Brain microvascular endothelial cell (primary cell): ENCODE measurements at regions not wholly inside any gene's neighbourhood (a gene's known extent, or its start where the extent isn't known, plus 50 kb on each side); places are given as distances from the start of the nearest gene placed in this dataset.
"Not testable (repeated sequence)": the region's sequence is repeated elsewhere in the genome, so short reads cannot be mapped to it uniquely, and the experiment has no call there.

Experiments
- DNase-seq: peaks from one replicate; pipeline ENCODE4 v3.0.0-alpha.2; 2020
- H3K27ac ChIP-seq: fragments of 250-450 bp; sonication (Bioruptor Pico); 2 replicates; pipeline ENCODE4 v1.5.1; 2020; ENCODE audit warnings: mild to moderate bottlenecking, moderate library complexity
- H3K27me3 ChIP-seq: fragments of 250-450 bp; sonication (Bioruptor Pico); replicated peaks from 2 replicates; pipeline ENCODE4 v1.5.1; 2020; ENCODE audit warnings: mild to moderate bottlenecking
- H3K36me3 ChIP-seq: fragments of 250-450 bp; sonication (Bioruptor Pico); replicated peaks from 2 replicates; pipeline ENCODE4 v1.5.1; 2020; ENCODE audit warnings: mild to moderate bottlenecking
- H3K4me3 ChIP-seq: 2 replicates; pipeline ENCODE4 v1.5.1; 2011; ENCODE audit warnings: low read depth, mild to moderate bottlenecking, control low read depth, low read length, moderate library complexity
- CTCF ChIP-seq: IDR thresholded peaks from 2 replicates; pipeline ENCODE4 v1.5.1; 2011; ENCODE audit warnings: low read depth, mild to moderate bottlenecking, moderate library complexity, low read length, control low read depth, inconsistent platforms; ENCODE audit errors: missing control alignments
- in situ Hi-C: cut with HindIII; loops from 2 replicates; pipeline ENCODE4 v1.10.0; 2017; ENCODE audit warnings: low sequenced_read_pairs, low pct_ligation_motif_present

- no peak for DNase-seq
- H3K27ac ChIP-seq: no peak overlapping the region
- no peak for TF ChIP-seq CTCF
- H3K36me3 ChIP-seq: no peaks in the 10 kb centered on the region
- in situ Hi-C loops: no loop called here
- no peak overlapping the region for H3K4me3 ChIP-seq
- no peaks in the 10 kb centered on the region for H3K27me3 ChIP-seq
Measured at GRCh38 chr2:58595714-58596113, 354.6 kb upstream of the FANCL start.

GRCh38 chr2:58594762-58595161, 353.6 kb upstream of the FANCL start:
- no peak for DNase-seq
- Histone ChIP-seq H3K36me3 (no peaks in the 10 kb centered on the region), H3K27me3 (no peaks in the 10 kb centered on the region), H3K27ac (no peak overlapping the region), H3K4me3 (no peak overlapping the region)
- in situ Hi-C loops: no loop called here
- no peak for TF ChIP-seq CTCF

DNA sequence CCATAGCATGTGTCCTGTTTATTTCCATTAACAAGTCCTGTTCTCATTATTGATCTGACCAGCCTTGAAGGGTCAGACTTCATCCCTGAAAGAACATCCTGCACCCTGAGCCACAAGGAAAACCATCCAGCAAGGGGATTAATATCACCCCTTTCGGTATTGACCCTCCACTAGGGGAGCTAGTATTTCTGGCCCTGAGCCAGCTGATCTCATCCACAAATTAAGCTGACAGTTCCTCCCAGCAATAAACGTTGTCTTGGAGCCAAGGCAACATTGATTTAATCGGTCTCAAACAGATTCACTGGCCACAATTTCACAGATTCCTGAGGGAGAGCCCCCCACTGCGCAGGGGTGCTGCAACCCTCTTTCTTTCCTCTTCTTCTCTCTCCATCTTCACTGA, 353.1 kb upstream of the FANCL start:
- in situ Hi-C loops: no loop called here

GRCh38 chr2:58586178-58586577, 345.1 kb upstream of the FANCL start:
- DNase-seq, H3K27ac ChIP-seq, H3K36me3 ChIP-seq, H3K4me3 ChIP-seq, in situ Hi-C loops, H3K27me3 ChIP-seq: not testable (repeated sequence)

More for the DNA sequence above, 353.1 kb upstream of the FANCL start:
- Histone ChIP-seq H3K36me3 (no peaks in the 10 kb centered on the region), H3K27ac (no peak overlapping the region), H3K27me3 (no peaks in the 10 kb centered on the region), H3K4me3 (no peak overlapping the region)
- peak; percentile 45 for TF ChIP-seq CTCF
- DNase-seq: peak; percentile 4

GRCh38 chr2:58585233-58585632, 344.1 kb upstream of the FANCL start:
- Histone ChIP-seq H3K36me3 (no peaks in the 10 kb centered on the region), H3K27me3 (no peaks in the 10 kb centered on the region), H3K27ac (no peak overlapping the region), H3K4me3 (no peak overlapping the region)
- TF ChIP-seq CTCF: no peak
- DNase-seq: no peak
- in situ Hi-C loops: no loop called here

DNA sequence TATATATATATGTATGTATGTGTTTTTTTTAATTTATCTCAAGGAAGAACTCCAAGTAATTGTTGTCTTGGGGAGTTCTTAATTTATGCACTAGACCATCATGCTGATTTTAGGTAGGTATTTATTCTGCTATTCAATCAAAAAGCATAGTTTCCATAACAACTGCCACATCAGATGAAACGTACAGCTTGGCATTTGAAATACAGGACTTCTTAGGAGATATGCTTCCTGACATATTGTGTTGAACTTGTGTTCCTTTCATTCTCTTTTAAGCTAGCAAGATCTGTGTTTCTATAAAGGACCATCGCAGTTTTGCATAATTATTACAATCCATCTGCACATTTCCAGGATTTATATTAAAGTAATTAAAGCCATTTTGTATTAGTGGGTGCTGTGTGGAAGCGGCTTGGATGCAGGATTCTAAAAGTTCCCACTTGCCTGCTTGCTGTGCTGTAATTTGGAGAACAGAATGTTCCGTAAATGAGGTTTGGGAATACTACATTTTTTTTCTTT, 343.5 kb upstream of the FANCL start:
- in situ Hi-C loops: no loop called here
- Histone ChIP-seq H3K27ac (no peak overlapping the region), H3K27me3 (no peaks in the 10 kb centered on the region), H3K4me3 (no peak overlapping the region), H3K36me3 (no peaks in the 10 kb centered on the region)
- DNase-seq: no peak
- no peak for TF ChIP-seq CTCF
